Stimulated activated CD4-positive, alpha-beta T cell treated with anti-CD3 and anti-CD28 coated beads, TNF-alpha, amount 100 ng/mL, for 48 hours (primary cell): ENCODE measurements at regions not wholly inside any gene's neighbourhood (a gene's known extent, or its start where the extent isn't known, plus 50 kb on each side); places are given as distances from the start of the nearest gene placed in this dataset.

Experiments used
- DNase-seq, 3 donors: peaks; one replicate each; pipeline ENCODE4 v3.0.0-alpha.2; 2020; ENCODE audit warnings: low read depth in 3 of 3

GRCh38 chr6:156648616-156649015 is 128.6 kb upstream of the ARID1B start:
- DNase-seq = no peak

- no peak for DNase-seq
These were observed 129.2 kb upstream of the ARID1B start for GRCh38 chr6:156647991-156648390.

- DNase-seq = no peak
These were observed 129.9 kb upstream of the ARID1B start for GRCh38 chr6:156647140-156647784.

- DNase-seq = no peak
These were observed 130.7 kb upstream of the ARID1B start for GRCh38 chr6:156646496-156646895.

- no peak for DNase-seq
These were observed 132.1 kb upstream of the ARID1B start for GRCh38 chr6:156645097-156645496.

GRCh38 chr6:156639009-156639721 is 138.0 kb upstream of the ARID1B start:
- DNase-seq = no peak

- DNase-seq = no peak
These were observed 138.6 kb upstream of the ARID1B start for GRCh38 chr6:156638581-156638980.

- no peak for DNase-seq
These were observed 142.2 kb upstream of the ARID1B start for GRCh38 chr6:156634951-156635371.

- no peak for DNase-seq
These were observed 143.1 kb upstream of the ARID1B start for GRCh38 chr6:156634048-156634447.

- DNase-seq = no peak
These were observed 143.9 kb upstream of the ARID1B start for GRCh38 chr6:156633291-156633690.

GRCh38 chr6:156630613-156631302 is 146.4 kb upstream of the ARID1B start:
- DNase-seq = no peak

GRCh38 chr6:156628805-156629204 is 148.4 kb upstream of the ARID1B start:
- DNase-seq = no peak

GRCh38 chr6:156627524-156627923 is 149.7 kb upstream of the ARID1B start:
- DNase-seq = no peak

- no peak for DNase-seq
These were observed 155.0 kb upstream of the ARID1B start for GRCh38 chr6:156622185-156622584.

- DNase-seq = no peak
These were observed 156.8 kb upstream of the ARID1B start for GRCh38 chr6:156620331-156620730.

- DNase-seq = no peak
These were observed 158.5 kb upstream of the ARID1B start for GRCh38 chr6:156618600-156619205.

GRCh38 chr6:156617941-156618340 is 159.2 kb upstream of the ARID1B start:
- DNase-seq = no peak

GRCh38 chr6:156617376-156617775 is 159.8 kb upstream of the ARID1B start:
- no peak for DNase-seq

- DNase-seq = no peak
These were observed 160.7 kb upstream of the ARID1B start for GRCh38 chr6:156616495-156616894.

GRCh38 chr6:156613996-156614395 is 163.2 kb upstream of the ARID1B start:
- no peak for DNase-seq

GRCh38 chr6:156612361-156612760 is 164.8 kb upstream of the ARID1B start:
- DNase-seq = no peak

- DNase-seq = no peak
These were observed 175.2 kb upstream of the ARID1B start for GRCh38 chr6:156602066-156602385.
